Neural progenitor cell (in vitro differentiated cells): ENCODE measurements at regions not wholly inside any gene's neighbourhood (a gene's known extent, or its start where the extent isn't known, plus 50 kb on each side); places are given as distances from the start of the nearest gene placed in this dataset.
A peak's percentile ranks its signal among the peaks of the same experiment; 100 is the strongest.

Experiments
- DNase-seq: peaks from one replicate; pipeline ENCODE4 v3.0.0-alpha.2; 2016; ENCODE audit warnings: low spot score
- H2AFZ ChIP-seq: fragments of 200-600 bp; sonication (generic); replicated peaks from 2 replicates; pipeline ENCODE4 v1.6.1; 2016; ENCODE audit warnings: antibody characterized with exemption
- H3F3A ChIP-seq: fragments of 200-600 bp; sonication (generic); 2 replicates; pipeline ENCODE4 v1.6.1; 2016; ENCODE audit warnings: antibody characterized with exemption, low read depth
- H3K27ac ChIP-seq: fragments of 200-600 bp; sonication (generic); 2 replicates; pipeline ENCODE4 v1.5.1; 2016; ENCODE audit warnings: mild to moderate bottlenecking
- H3K27me3 ChIP-seq: fragments of 200-600 bp; sonication (generic); 2 replicates; pipeline ENCODE4 v1.6.1; 2016; ENCODE audit warnings: mild to moderate bottlenecking, moderate library complexity
- H3K36me3 ChIP-seq: fragments of 200-600 bp; sonication (generic); 2 replicates; pipeline ENCODE4 v1.5.1; 2016
- H3K4me1 ChIP-seq: fragments of 200-600 bp; sonication (generic); 2 replicates; pipeline ENCODE4 v1.6.1; 2016; ENCODE audit warnings: mixed run types
- H3K4me2 ChIP-seq: fragments of 200-600 bp; sonication (generic); 2 replicates; pipeline ENCODE4 v1.6.1; 2016
- H3K4me3 ChIP-seq: fragments of 200-600 bp; sonication (generic); 2 replicates; pipeline ENCODE4 v1.5.1; 2016
- H3K79me2 ChIP-seq: fragments of 200-600 bp; sonication (generic); 2 replicates; pipeline ENCODE4 v1.6.1; 2016; ENCODE audit warnings: low read depth
- H3K9ac ChIP-seq: fragments of 200-600 bp; sonication (generic); 2 replicates; pipeline ENCODE4 v1.6.1; 2016
- H3K9me3 ChIP-seq: fragments of 200-600 bp; sonication (generic); 2 replicates; pipeline ENCODE4 v1.5.1; 2016; ENCODE audit warnings: low read depth
- H4K20me1 ChIP-seq: fragments of 200-600 bp; sonication (generic); 2 replicates; pipeline ENCODE4 v1.6.1; 2016; ENCODE audit warnings: low read depth
- H3K27ac Mint-ChIP-seq: 3 replicates; pipeline ENCODE4 v1.8.0; 2021; ENCODE audit warnings: mixed read lengths
- H3K27me3 Mint-ChIP-seq: 2 replicates; pipeline ENCODE4 v1.8.0; 2022; ENCODE audit warnings: low read depth, mild to moderate bottlenecking, inconsistent platforms, moderate library complexity, mixed read lengths; ENCODE audit not compliant: insufficient read depth
- H3K36me3 Mint-ChIP-seq: 3 replicates; pipeline ENCODE4 v1.8.0; 2021; ENCODE audit warnings: mixed read lengths
- H3K4me1 Mint-ChIP-seq: 3 replicates; pipeline ENCODE4 v1.8.0; 2021; ENCODE audit warnings: mixed read lengths
- H3K4me3 Mint-ChIP-seq: 3 replicates; pipeline ENCODE4 v1.8.0; 2021; ENCODE audit warnings: mild to moderate bottlenecking, moderate library complexity, mixed read lengths
- H3K9me3 Mint-ChIP-seq: 3 replicates; pipeline ENCODE4 v1.8.0; 2020; ENCODE audit warnings: mixed read lengths
- EZH2 ChIP-seq: fragments of 200-600 bp; sonication (generic); IDR thresholded peaks from 2 replicates; pipeline ENCODE4 v1.6.1; 2017; ENCODE audit warnings: antibody characterized with exemption, mild to moderate bottlenecking, moderate library complexity
- EZH2phosphoT487 ChIP-seq: fragments of 200-600 bp; sonication (generic); IDR thresholded peaks from 2 replicates; pipeline ENCODE4 v1.6.1; 2017; ENCODE audit warnings: antibody characterized with exemption
- TF ChIP-seq, protein P1 (sequence below): fragments of 200-600 bp; sonication (generic); IDR thresholded peaks from 2 replicates; pipeline ENCODE4 v1.5.1; 2017; ENCODE audit warnings: antibody characterized with exemption, mild to moderate bottlenecking

GRCh38 chr21:33124889-33125288 lies 54.9 kb downstream of the OLIG1 start:
- Histone ChIP-seq H3K27me3 (peaks cover 52% of the 10 kb centered on the region), H3K9me3 (no peaks in the 10 kb centered on the region), H3K36me3 (no peaks in the 10 kb centered on the region), H3K4me1 (peaks cover 14% of the 10 kb centered on the region), H3K4me3 (no peak overlapping the region), H4K20me1 (no peaks in the 10 kb centered on the region), H3K27ac (no peak overlapping the region), H2AFZ (no peak overlapping the region), H3K79me2 (no peaks in the 10 kb centered on the region), H3K9ac (no peak overlapping the region), H3F3A (peaks cover 22% of the 10 kb centered on the region), H3K4me2 (no peak overlapping the region)
- Mint-ChIP-seq H3K4me3 (no peak overlapping the region), H3K27ac (no peak overlapping the region), H3K27me3 (peaks cover 31% of the 10 kb centered on the region), H3K9me3 (peaks cover 3% of the 10 kb centered on the region), H3K36me3 (no peaks in the 10 kb centered on the region), H3K4me1 (peaks cover 60% of the 10 kb centered on the region)
- TF ChIP-seq, protein P1, sequence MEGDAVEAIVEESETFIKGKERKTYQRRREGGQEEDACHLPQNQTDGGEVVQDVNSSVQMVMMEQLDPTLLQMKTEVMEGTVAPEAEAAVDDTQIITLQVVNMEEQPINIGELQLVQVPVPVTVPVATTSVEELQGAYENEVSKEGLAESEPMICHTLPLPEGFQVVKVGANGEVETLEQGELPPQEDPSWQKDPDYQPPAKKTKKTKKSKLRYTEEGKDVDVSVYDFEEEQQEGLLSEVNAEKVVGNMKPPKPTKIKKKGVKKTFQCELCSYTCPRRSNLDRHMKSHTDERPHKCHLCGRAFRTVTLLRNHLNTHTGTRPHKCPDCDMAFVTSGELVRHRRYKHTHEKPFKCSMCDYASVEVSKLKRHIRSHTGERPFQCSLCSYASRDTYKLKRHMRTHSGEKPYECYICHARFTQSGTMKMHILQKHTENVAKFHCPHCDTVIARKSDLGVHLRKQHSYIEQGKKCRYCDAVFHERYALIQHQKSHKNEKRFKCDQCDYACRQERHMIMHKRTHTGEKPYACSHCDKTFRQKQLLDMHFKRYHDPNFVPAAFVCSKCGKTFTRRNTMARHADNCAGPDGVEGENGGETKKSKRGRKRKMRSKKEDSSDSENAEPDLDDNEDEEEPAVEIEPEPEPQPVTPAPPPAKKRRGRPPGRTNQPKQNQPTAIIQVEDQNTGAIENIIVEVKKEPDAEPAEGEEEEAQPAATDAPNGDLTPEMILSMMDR = no peak
- TF ChIP-seq EZH2 = no peak
- TF ChIP-seq EZH2phosphoT487 = no peak
- DNase-seq = no peak

DNA sequence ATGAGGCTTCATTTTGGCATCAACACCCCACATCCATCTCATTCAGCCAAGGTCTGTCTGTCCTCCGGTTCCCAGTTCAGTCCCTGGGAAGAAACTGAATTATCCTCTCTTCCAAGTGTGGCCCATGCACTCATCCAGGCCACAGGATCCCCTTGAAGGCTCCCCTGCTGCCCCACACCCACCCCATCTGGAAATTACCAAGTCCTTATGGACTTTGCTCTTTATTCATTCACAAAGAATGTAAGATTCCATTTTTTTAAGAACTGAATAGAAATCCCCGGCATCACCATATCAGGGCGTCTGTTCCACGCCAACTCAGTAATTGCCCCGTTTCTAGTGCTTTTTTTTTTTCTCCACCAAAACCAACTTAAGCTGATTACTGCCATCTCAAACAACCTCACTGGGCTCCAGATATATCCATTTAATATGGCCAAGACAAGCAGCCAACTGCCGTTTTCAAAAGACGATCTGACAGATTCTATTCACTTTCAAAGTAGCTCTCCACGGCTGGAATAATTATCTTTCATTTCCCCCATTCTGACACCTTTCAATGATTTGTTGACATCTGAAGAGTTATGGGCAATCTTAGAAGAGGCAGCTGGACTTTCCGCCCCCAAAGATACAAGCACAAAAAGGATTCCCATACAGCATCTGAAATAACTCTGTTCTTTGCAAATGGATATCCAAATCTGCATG lies 55.9 kb downstream of the OLIG1 start:
- Histone ChIP-seq H3K4me1 (peaks cover 14% of the 10 kb centered on the region), H3F3A (peaks cover 21% of the 10 kb centered on the region), H3K4me3 (no peak overlapping the region), H3K36me3 (no peaks in the 10 kb centered on the region), H3K9ac (no peak overlapping the region), H3K27me3 (peaks cover 43% of the 10 kb centered on the region), H2AFZ (no peak overlapping the region), H3K79me2 (no peaks in the 10 kb centered on the region), H3K27ac (no peak overlapping the region), H3K9me3 (no peaks in the 10 kb centered on the region), H4K20me1 (no peaks in the 10 kb centered on the region), H3K4me2 (no peak overlapping the region)
- Mint-ChIP-seq H3K4me3 (peak overlapping the region; percentile 5), H3K4me1 (peaks cover 59% of the 10 kb centered on the region), H3K36me3 (no peaks in the 10 kb centered on the region), H3K27ac (no peak overlapping the region), H3K9me3 (peaks cover 3% of the 10 kb centered on the region), H3K27me3 (peaks cover 29% of the 10 kb centered on the region)
- TF ChIP-seq, protein P1 = no peak
- TF ChIP-seq EZH2 (no peak), EZH2phosphoT487 (no peak)
- no peak for DNase-seq

- no peak overlapping the region for H3K9ac ChIP-seq
- H3K9me3 Mint-ChIP-seq = peaks cover 3% of the 10 kb centered on the region
- DNase-seq = no peak
- no peak overlapping the region for H2AFZ ChIP-seq
- H3K27me3 Mint-ChIP-seq = peaks cover 29% of the 10 kb centered on the region
- H3K27ac ChIP-seq = no peak overlapping the region
- H3K27me3 ChIP-seq = peaks cover 38% of the 10 kb centered on the region
- no peaks in the 10 kb centered on the region for H3K36me3 ChIP-seq
- no peaks in the 10 kb centered on the region for H3K9me3 ChIP-seq
- peak overlapping the region; percentile 64 for H3K4me2 ChIP-seq
- H3K79me2 ChIP-seq = no peaks in the 10 kb centered on the region
- H3F3A ChIP-seq = peaks cover 18% of the 10 kb centered on the region
- H3K4me3 Mint-ChIP-seq = peak overlapping the region; percentile 37
- H4K20me1 ChIP-seq = no peaks in the 10 kb centered on the region
- peaks cover 59% of the 10 kb centered on the region for H3K4me1 Mint-ChIP-seq
- H3K4me3 ChIP-seq = no peak overlapping the region
- TF ChIP-seq, protein P1 = no peak
- H3K4me1 ChIP-seq = peaks cover 14% of the 10 kb centered on the region
- no peaks in the 10 kb centered on the region for H3K36me3 Mint-ChIP-seq
- no peak overlapping the region for H3K27ac Mint-ChIP-seq
These were observed 56.6 kb downstream of the OLIG1 start for GRCh38 chr21:33126569-33126968.
